Endothelial cell of umbilical vein (primary cell): ENCODE measurements at regions not wholly inside any gene's neighbourhood (a gene's known extent, or its start where the extent isn't known, plus 50 kb on each side); places are given as distances from the start of the nearest gene placed in this dataset.

Source experiments
- BruUV-seq: library from RNA; stranded (reverse); fragments of 400-500 nt; replicated peaks from 2 replicates; lab custom pipeline; 2021; lab: Mats Ljungman, UMichigan
- CTCF ChIA-PET: fragments of 300-600, 350-600 bp; sonication (Branson Sonifier 250); formaldehyde crosslinking; loops from one replicate; lab custom pipeline; 2021; ENCODE audit warnings: antibody characterized with exemption, inconsistent platforms; lab: Charles Lee
- POLR2A ChIA-PET: fragments of 300-600, 350-600 bp; sonication (Branson Sonifier 250); formaldehyde crosslinking; loops from one replicate; lab custom pipeline; 2021; ENCODE audit warnings: antibody characterized with exemption, inconsistent platforms; lab: Charles Lee
- DNase-seq: peaks from one replicate; pipeline ENCODE4 v3.0.0-alpha.2; 2011; ENCODE audit warnings: low read depth, low spot score
- FAIRE-seq: peaks from 2 replicates; lab custom pipeline; 2011; peaks lifted over from hg19 to GRCh38; lab: Jason Lieb, UNC
- H2AFZ ChIP-seq: 2 replicates; pipeline ENCODE4 v1.6.0; 2012; ENCODE audit warnings: low read depth, low read length, control low read depth, inconsistent platforms
- H3K27ac ChIP-seq: 2 replicates; pipeline ENCODE4 v1.5.1; 2011; ENCODE audit warnings: low read depth, mild to moderate bottlenecking, control low read depth, low read length, moderate library complexity; ENCODE audit not compliant: insufficient read depth
- H3K27me3 ChIP-seq, 2 experiments: 2 replicates each; pipeline versions ENCODE4 v1.6.0 to v1.6.1; 2011; ENCODE audit warnings: low read length in 2 of 2, mixed read lengths in 1 of 2; ENCODE audit not compliant: control insufficient read depth in 2 of 2, insufficient read depth in 2 of 2
- H3K36me3 ChIP-seq, 2 experiments: 2 replicates in 1 of 2; 3 replicates in 1 of 2; pipeline ENCODE4 v1.5.1; 2011; ENCODE audit warnings: low read length in 2 of 2, mild to moderate bottlenecking in 1 of 2, moderate library complexity in 1 of 2; ENCODE audit not compliant: control insufficient read depth in 2 of 2, insufficient read depth in 2 of 2; ENCODE audit errors: extremely low read depth in 1 of 2
- H3K4me1 ChIP-seq: 3 replicates; pipeline ENCODE4 v1.5.1; 2011; ENCODE audit warnings: mild to moderate bottlenecking, low read length; ENCODE audit not compliant: control insufficient read depth, insufficient read depth; ENCODE audit errors: extremely low read depth
- H3K4me2 ChIP-seq: 2 replicates; pipeline ENCODE4 v1.6.1; 2011; ENCODE audit warnings: low read length, control low read depth, mixed read lengths; ENCODE audit not compliant: insufficient read depth
- H3K4me3 ChIP-seq, 3 experiments: fragments of 200-600 bp in 1 of 3; sonication (generic), shearing (Covaris generic) in 1 of 3; replicated peaks in 1 of 3; 2 replicates each; pipeline ENCODE4 v1.5.1; 2011 to 2016; ENCODE audit warnings: control low read depth in 3 of 3, low read length in 3 of 3, mild to moderate bottlenecking in 2 of 3, inconsistent platforms in 1 of 3, low read depth in 1 of 3, moderate library complexity in 1 of 3; ENCODE audit not compliant: insufficient read depth in 1 of 3
- H3K79me2 ChIP-seq: 2 replicates; pipeline ENCODE4 v1.6.0; 2012; ENCODE audit warnings: low read length, inconsistent platforms; ENCODE audit not compliant: control insufficient read depth, insufficient read depth
- H3K9ac ChIP-seq: replicated peaks from 2 replicates; pipeline ENCODE3; 2011; ENCODE audit warnings: low read length, control low read depth; ENCODE audit not compliant: insufficient read depth; ENCODE audit errors: extremely low read depth
- H3K9me1 ChIP-seq: replicated peaks from 3 replicates; pipeline ENCODE4 v1.6.0; 2011; ENCODE audit warnings: mild to moderate bottlenecking, low read length; ENCODE audit not compliant: control insufficient read depth, insufficient read depth; ENCODE audit errors: extremely low read depth
- H3K9me3 ChIP-seq: replicated peaks from 2 replicates; pipeline ENCODE4 v1.5.1; 2012; ENCODE audit warnings: low read length, inconsistent platforms; ENCODE audit not compliant: control insufficient read depth, insufficient read depth
- H4K20me1 ChIP-seq: replicated peaks from 2 replicates; pipeline ENCODE3; 2011; ENCODE audit warnings: mild to moderate bottlenecking, low read length; ENCODE audit not compliant: control insufficient read depth, insufficient read depth; ENCODE audit errors: extremely low read depth
- CTCF ChIP-seq, 2 donors: IDR thresholded peaks; 1 replicate in 1 of 2; 2 replicates in 1 of 2; pipeline ENCODE4 v1.5.1; 2011; ENCODE audit warnings: low read length in 2 of 2, mild to moderate bottlenecking in 2 of 2, moderate library complexity in 2 of 2, control low read depth in 1 of 2, inconsistent platforms in 1 of 2, low read depth in 1 of 2; ENCODE audit not compliant: insufficient read depth in 1 of 2; ENCODE audit errors: extremely low read depth in 1 of 2
- EZH2 ChIP-seq: IDR thresholded peaks from 2 replicates; pipeline ENCODE4 v1.6.1; 2012; ENCODE audit warnings: borderline replicate concordance, low read depth, mild to moderate bottlenecking, moderate library complexity, low read length, inconsistent platforms; ENCODE audit not compliant: severe bottlenecking
- FOS ChIP-seq: IDR thresholded peaks from 2 replicates; pipeline ENCODE4 v1.6.1; 2011; ENCODE audit warnings: mild to moderate bottlenecking, low read length, moderate library complexity, borderline replicate concordance; ENCODE audit not compliant: insufficient read depth
- GATA2 ChIP-seq: IDR thresholded peaks from 2 replicates; pipeline ENCODE4 v1.7.0; 2011; ENCODE audit warnings: low read depth, mild to moderate bottlenecking, moderate library complexity, mixed read lengths, low read length; ENCODE audit not compliant: insufficient read length, insufficient read depth
- JUN ChIP-seq: IDR thresholded peaks from 2 replicates; pipeline ENCODE4 v1.6.1; 2011; ENCODE audit warnings: borderline replicate concordance, low read depth; ENCODE audit not compliant: insufficient read length, insufficient read depth
- MAX ChIP-seq: IDR thresholded peaks from 2 replicates; pipeline ENCODE4 v1.6.1; 2011; ENCODE audit not compliant: insufficient read depth, insufficient read length
- MYC ChIP-seq: IDR thresholded peaks from one replicate; pipeline ENCODE4 v1.6.1; 2011; ENCODE audit warnings: mild to moderate bottlenecking, low read depth, low read length
- POLR2A ChIP-seq: IDR thresholded peaks from 2 replicates; pipeline ENCODE4 v1.6.1; 2012; ENCODE audit warnings: low read depth, mild to moderate bottlenecking, control low read depth, low read length
- POLR2AphosphoS5 ChIP-seq: IDR thresholded peaks from 2 replicates; pipeline ENCODE4 v1.6.1; 2012; ENCODE audit warnings: low read depth, mild to moderate bottlenecking, control low read depth, low read length, moderate library complexity; ENCODE audit not compliant: insufficient read depth
- dilution Hi-C: fragments of 300-500 bp; cut with MboI; formaldehyde crosslinking; loops from one replicate; pipeline ENCODE4 v1.15.0; 2019; ENCODE audit warnings: low sequenced_read_pairs; ENCODE audit not compliant: extremely low pct_ligation_motif_present
- intact Hi-C: fragments of 100-400 bp; cut with micrococcal nuclease; formaldehyde crosslinking; loops from one replicate; pipeline ENCODE4 v1.10.0; 2022

GRCh38 chr2:66000901-66001300, 434.0 kb upstream of the MEIS1 start:
- H3K9me3 ChIP-seq: no peaks in the 10 kb centered on the region
- H3K27me3 ChIP-seq: no peaks in the 10 kb centered on the region
- H3K79me2 ChIP-seq: no peaks in the 10 kb centered on the region
- no peak for FAIRE-seq
- dilution Hi-C loops: no loop called here
- H3K4me2 ChIP-seq: no peak overlapping the region
- H3K36me3 ChIP-seq: no peaks in the 10 kb centered on the region
- no TSS peak for BruUV-seq
- H3K4me3 ChIP-seq: no peak overlapping the region
- no peak overlapping the region for H2AFZ ChIP-seq
- POLR2A ChIA-PET: no interaction called here
- intact Hi-C loops: no loop called here
- TF ChIP-seq POLR2AphosphoS5: no peak
- no peak for TF ChIP-seq GATA2
- TF ChIP-seq JUN: no peak
- no peak for TF ChIP-seq MAX
- TF ChIP-seq FOS: no peak
- TF ChIP-seq EZH2: no peak
- TF ChIP-seq POLR2A: no peak
- no peak for TF ChIP-seq MYC
- no peak for TF ChIP-seq CTCF (IDR thresholded peaks at IDR 0.05; ENCODE audit: extremely low read depth in 1 of 2, insufficient read depth in 1 of 2, low read depth in 1 of 2, low read length in 2 of 2)
- H4K20me1 ChIP-seq: no peaks in the 10 kb centered on the region
- H3K9me1 ChIP-seq: no peaks in the 10 kb centered on the region
- no peak overlapping the region for H3K27ac ChIP-seq
- CTCF ChIA-PET: no interaction called here
- DNase-seq: no peak
- H3K9ac ChIP-seq: no peak overlapping the region
- no peaks in the 10 kb centered on the region for H3K4me1 ChIP-seq
